ENCODE measurements at regions not wholly inside any gene's neighbourhood (a gene's known extent, or its start where the extent isn't known, plus 50 kb on each side); places are given as distances from the start of the nearest gene placed in this dataset.
A peak's percentile ranks its signal among the peaks of the same experiment; 100 is the strongest.

DNA sequence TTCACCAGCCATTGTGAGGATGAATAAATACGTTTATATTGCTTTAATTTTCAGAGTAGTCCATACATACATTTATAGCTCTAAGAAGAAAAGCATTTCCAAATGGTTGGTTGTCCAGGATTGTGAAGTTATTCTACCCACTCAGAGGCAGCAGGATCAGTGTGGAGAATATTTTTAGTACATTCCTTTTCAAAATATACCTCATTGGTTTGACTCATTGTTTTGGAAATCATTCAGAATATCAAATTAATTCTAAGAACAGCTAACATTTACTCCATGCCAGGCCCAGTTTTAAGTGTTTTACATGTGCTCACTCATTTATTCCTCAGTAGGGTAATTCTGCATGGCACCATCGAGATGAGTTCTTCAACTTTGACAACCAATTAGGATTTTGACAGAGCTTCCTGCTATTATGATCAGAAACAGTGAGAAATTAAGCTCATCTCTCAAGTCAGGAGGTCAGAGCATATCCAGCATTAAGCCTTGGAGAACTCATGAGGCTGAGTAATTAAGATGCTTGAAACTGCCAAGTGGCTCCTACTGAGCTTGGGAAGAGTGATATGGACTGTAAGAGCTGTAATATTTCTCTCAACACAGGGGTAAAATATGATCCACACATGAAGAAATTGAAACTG is 153.3 kb upstream of the CLEC14A start:
- H3K9ac ChIP-seq (ENCODE audit: low read length): no peak overlapping the region
- no peak overlapping the region for H3K4me2 ChIP-seq (ENCODE audit: low read length)
- H2AFZ ChIP-seq (ENCODE audit: low read depth, low read length): no peak overlapping the region
- no peak overlapping the region for H3K4me3 ChIP-seq (ENCODE audit: low read length)
- H3K79me2 ChIP-seq (ENCODE audit: low read length): no peaks in the 10 kb centered on the region
- peaks cover 30% of the 10 kb centered on the region for H3K4me1 ChIP-seq (ENCODE audit: low read length)
- H3K27me3 ChIP-seq (ENCODE audit: low read depth, low read length): no peaks in the 10 kb centered on the region
- no peak overlapping the region for H3K27ac ChIP-seq (ENCODE audit: low read length)
- no peak for TF ChIP-seq EZH2phosphoT487 (IDR thresholded peaks at IDR 0.05; ENCODE audit: low read depth)
- TF ChIP-seq, protein P1, sequence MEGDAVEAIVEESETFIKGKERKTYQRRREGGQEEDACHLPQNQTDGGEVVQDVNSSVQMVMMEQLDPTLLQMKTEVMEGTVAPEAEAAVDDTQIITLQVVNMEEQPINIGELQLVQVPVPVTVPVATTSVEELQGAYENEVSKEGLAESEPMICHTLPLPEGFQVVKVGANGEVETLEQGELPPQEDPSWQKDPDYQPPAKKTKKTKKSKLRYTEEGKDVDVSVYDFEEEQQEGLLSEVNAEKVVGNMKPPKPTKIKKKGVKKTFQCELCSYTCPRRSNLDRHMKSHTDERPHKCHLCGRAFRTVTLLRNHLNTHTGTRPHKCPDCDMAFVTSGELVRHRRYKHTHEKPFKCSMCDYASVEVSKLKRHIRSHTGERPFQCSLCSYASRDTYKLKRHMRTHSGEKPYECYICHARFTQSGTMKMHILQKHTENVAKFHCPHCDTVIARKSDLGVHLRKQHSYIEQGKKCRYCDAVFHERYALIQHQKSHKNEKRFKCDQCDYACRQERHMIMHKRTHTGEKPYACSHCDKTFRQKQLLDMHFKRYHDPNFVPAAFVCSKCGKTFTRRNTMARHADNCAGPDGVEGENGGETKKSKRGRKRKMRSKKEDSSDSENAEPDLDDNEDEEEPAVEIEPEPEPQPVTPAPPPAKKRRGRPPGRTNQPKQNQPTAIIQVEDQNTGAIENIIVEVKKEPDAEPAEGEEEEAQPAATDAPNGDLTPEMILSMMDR (IDR thresholded peaks at IDR 0.05; ENCODE audit: low read depth, low read length): no peak
- H3K36me3 ChIP-seq (replicated peaks; ENCODE audit: low read depth, low read length): no peaks in the 10 kb centered on the region
- H4K20me1 ChIP-seq (ENCODE audit: insufficient read depth, low read length): no peaks in the 10 kb centered on the region
- H3K9me3 ChIP-seq (ENCODE audit: insufficient read depth, low read length): no peaks in the 10 kb centered on the region

DNA sequence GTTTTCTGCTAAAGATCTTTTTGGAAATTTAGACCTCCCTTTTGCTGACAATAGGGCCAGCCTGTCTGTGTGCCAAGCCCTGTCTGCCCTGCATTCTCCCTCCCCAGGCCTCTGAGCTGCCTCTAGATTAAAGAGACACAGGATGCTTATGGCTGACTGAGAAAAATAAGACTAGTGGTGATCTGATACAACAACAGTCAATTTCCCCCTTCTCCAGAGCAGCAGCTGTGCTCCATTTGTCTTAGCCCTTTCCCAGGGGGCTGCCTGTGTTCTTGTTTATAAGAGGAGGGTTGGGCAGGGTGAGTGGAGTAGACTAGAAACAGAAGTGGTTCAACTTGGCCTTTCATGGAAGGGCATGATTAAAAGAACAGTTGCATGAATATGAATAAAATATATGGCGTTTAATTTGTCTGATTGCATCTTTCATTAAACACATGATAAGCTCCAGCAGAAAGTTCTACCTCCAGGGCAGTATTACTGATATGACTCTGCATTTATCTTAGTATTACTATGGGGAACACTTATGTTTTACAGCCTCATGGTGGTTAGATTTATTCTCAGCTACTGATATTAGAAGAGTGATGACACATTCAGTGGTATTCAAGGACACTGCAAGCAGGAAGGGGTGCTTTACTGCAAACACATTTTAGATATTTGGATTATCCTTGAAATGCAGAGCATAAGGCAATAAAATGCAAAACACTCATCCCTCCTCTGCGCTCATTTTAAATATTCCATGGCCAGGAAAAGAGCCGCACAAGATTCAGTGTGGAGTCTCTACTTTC is 150.2 kb upstream of the CLEC14A start:
- H3K4me3 ChIP-seq (ENCODE audit: low read length): no peak overlapping the region
- H3K27me3 ChIP-seq (ENCODE audit: low read depth, low read length): no peaks in the 10 kb centered on the region
- peaks cover 30% of the 10 kb centered on the region for H3K4me1 ChIP-seq (ENCODE audit: low read length)
- H3K4me2 ChIP-seq (ENCODE audit: low read length): no peak overlapping the region; the same call in 1 of the 2 replicates
- no peaks in the 10 kb centered on the region for H4K20me1 ChIP-seq (ENCODE audit: insufficient read depth, low read length)
- no peak overlapping the region for H2AFZ ChIP-seq (ENCODE audit: low read depth, low read length)
- H3K9ac ChIP-seq (ENCODE audit: low read length): no peak overlapping the region
- no peaks in the 10 kb centered on the region for H3K79me2 ChIP-seq (ENCODE audit: low read length)
- H3K27ac ChIP-seq (ENCODE audit: low read length): peak overlapping the region; percentile 37
- H3K9me3 ChIP-seq (ENCODE audit: insufficient read depth, low read length): no peaks in the 10 kb centered on the region
- TF ChIP-seq EZH2phosphoT487 (IDR thresholded peaks at IDR 0.05; ENCODE audit: low read depth): no peak
- TF ChIP-seq, protein P1 (IDR thresholded peaks at IDR 0.05; ENCODE audit: low read depth, low read length): no peak
- H3K36me3 ChIP-seq (replicated peaks; ENCODE audit: low read depth, low read length): no peaks in the 10 kb centered on the region

DNA sequence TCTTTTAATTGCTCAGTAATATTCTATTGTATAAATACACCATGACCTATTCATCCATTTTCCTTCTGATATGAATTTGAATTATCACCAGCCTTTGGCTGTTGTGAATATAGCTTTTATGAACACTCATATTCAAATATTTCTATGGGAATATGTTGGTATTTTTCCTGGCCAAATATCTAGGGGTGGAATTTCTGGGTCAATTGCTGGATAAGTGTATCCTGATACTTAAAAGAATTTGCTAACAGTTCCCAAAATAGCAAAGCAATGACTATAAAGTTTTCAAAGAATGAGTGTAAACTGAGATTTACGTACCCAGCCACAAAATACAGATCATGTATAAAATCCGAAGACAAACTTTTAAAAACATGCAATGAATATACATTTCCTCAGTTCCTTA is 148.7 kb upstream of the CLEC14A start:
- no peaks in the 10 kb centered on the region for H3K9me3 ChIP-seq (ENCODE audit: insufficient read depth, low read length)
- no peak for TF ChIP-seq EZH2phosphoT487 (IDR thresholded peaks at IDR 0.05; ENCODE audit: low read depth)
- TF ChIP-seq, protein P1 (IDR thresholded peaks at IDR 0.05; ENCODE audit: low read depth, low read length): no peak
- H3K27me3 ChIP-seq (ENCODE audit: low read depth, low read length): no peaks in the 10 kb centered on the region
- no peaks in the 10 kb centered on the region for H3K36me3 ChIP-seq (replicated peaks; ENCODE audit: low read depth, low read length)
- H3K27ac ChIP-seq (ENCODE audit: low read length): no peak overlapping the region
- H3K4me2 ChIP-seq (ENCODE audit: low read length): no peak overlapping the region
- no peak overlapping the region for H2AFZ ChIP-seq (ENCODE audit: low read depth, low read length)
- H3K79me2 ChIP-seq (ENCODE audit: low read length): no peaks in the 10 kb centered on the region
- no peaks in the 10 kb centered on the region for H4K20me1 ChIP-seq (ENCODE audit: insufficient read depth, low read length)
- H3K4me3 ChIP-seq (ENCODE audit: low read length): no peak overlapping the region
- H3K4me1 ChIP-seq (ENCODE audit: low read length): peaks cover 30% of the 10 kb centered on the region
- no peak overlapping the region for H3K9ac ChIP-seq (ENCODE audit: low read length)

DNA sequence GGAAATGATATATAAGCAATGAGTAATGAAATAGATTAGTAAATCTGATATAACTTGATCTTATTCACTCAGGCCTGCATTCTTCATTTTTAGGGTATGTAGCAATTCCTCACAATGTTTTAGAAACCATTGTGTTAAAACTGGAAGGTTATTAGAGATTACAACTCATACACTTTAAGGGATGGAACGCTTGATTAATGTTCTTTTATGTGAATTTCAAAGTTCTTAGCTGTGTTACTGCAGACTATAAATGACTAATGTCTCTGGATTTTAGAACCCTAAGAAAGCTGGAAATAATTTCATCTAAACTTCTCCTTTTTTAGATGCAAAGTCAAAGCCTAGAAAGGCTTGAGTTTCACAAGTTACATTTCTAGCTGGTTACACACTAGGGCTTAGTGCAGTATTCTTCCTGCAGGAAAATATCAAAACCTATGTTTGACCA is 148.2 kb upstream of the CLEC14A start:
- Histone ChIP-seq H3K4me1 (ENCODE audit: low read length) (peaks cover 30% of the 10 kb centered on the region), H3K4me3 (ENCODE audit: low read length) (no peak overlapping the region), H3K79me2 (ENCODE audit: low read length) (no peaks in the 10 kb centered on the region), H3K9ac (ENCODE audit: low read length) (no peak overlapping the region), H3K4me2 (ENCODE audit: low read length) (no peak overlapping the region), H3K9me3 (ENCODE audit: insufficient read depth, low read length) (no peaks in the 10 kb centered on the region), H3K27ac (ENCODE audit: low read length) (no peak overlapping the region), H2AFZ (ENCODE audit: low read depth, low read length) (no peak overlapping the region), H3K36me3 (replicated peaks; ENCODE audit: low read depth, low read length) (no peaks in the 10 kb centered on the region), H3K27me3 (ENCODE audit: low read depth, low read length) (no peaks in the 10 kb centered on the region), H4K20me1 (ENCODE audit: insufficient read depth, low read length) (no peaks in the 10 kb centered on the region)
- no peak for TF ChIP-seq EZH2phosphoT487 (IDR thresholded peaks at IDR 0.05; ENCODE audit: low read depth)
- TF ChIP-seq, protein P1 (IDR thresholded peaks at IDR 0.05; ENCODE audit: low read depth, low read length): no peak

Data from OCI-LY3 (cell line).